SKM-1 treated with dmso at 0.1 percent for 144 hours (cell line): ENCODE measurements at regions not wholly inside any gene's neighbourhood (a gene's known extent, or its start where the extent isn't known, plus 50 kb on each side); places are given as distances from the start of the nearest gene placed in this dataset.

Experiments
- DNase-seq: peaks from one replicate; lab custom pipeline; 2025; ENCODE audit not compliant: unreplicated experiment; lab: John Stamatoyannopoulos, UW

DNA sequence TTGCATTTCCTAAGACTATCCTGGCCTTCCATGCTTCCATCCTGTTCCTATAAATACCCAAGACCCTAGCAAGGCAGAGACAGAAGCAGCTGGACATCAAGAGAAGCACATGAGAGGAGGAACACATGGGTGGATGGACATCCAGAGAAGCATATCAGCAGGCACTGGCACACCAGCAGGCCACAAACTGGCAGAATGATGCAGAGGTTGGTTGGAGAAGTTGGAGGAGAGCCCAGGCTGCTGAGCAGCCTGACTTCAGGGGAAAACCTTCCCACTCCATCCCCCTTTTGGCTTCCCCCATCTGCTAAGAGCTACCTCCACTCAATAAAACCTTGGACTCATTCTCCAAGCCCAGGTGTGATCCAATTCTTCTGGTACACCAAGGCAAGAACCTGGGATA is 332.5 kb downstream of the FRK start:
- no peak for DNase-seq

DNA sequence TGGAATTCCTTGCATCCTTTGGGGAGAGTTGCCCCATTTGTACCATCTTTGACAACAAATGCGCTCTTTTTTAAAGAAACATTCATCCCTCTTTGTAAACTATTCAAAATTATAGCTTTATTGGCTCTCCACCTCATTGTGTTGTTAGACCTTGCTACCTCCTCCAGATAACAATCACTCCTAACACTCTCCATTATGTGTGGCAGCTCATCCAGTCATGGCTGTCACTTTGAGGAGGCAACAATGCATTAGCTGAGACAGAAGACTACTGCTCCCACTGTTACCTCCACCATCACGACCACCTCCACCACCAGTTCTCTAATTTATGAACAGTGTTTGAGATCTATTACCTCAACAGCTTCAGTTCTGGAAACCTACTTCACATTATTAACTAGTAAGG is 339.1 kb downstream of the FRK start:
- no peak for DNase-seq

DNA sequence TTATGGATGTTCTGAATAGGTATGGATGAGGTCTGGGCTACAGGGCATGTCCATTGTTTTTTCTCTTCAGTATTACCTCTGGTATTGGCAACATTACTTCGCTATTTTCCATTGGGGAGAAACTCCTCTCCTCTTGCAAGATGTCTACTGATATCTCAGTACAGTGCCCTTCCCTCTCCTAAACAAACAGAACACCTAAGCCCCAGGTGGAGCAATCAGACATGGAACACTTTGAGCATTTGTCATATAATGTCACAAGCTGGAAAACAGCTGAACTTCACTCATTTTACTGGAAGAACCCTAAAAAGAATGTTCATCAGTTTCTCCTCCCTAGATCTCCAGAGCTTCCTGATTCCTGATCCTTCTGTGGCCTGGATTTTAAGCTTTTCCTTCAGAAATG is 339.8 kb downstream of the FRK start:
- DNase-seq = no peak

DNA sequence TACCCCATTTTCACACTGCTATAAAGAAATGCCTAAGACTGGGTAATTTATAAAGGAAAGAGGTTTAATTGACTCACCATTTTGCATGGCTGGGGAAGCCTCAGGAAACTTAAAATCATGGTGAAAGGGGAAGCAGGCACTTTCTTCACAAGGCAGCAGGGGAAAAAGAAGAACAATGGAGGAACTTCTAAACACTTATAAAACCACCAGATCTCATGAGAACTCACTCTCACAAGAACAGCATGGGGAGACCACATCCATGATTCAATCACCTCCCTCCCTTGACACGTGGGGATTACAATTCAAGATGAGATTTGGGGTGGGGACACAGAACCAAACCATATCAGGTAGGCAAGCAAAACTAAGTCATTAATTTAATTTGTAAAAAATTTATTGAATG is 343.2 kb downstream of the FRK start:
- peak; percentile 49 for DNase-seq

DNA sequence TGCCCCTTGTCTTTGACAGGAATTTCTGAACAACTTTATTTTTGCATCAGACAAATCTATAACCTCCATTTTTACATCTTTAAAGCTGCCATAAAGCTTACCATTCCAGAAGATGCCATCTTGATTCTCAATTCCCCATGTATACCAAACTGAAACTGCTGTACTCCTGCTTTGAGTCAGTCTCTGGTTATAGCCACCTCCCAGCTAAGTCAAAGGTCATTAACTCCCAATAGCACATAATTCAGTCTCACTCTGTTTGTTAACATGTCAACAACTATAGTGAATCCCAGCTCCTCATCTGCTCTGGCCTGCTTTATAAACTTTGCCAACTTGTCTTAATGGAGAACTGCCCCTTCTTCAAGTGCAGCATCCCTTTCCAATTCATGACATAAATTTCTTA is 343.6 kb downstream of the FRK start:
- DNase-seq = no peak

DNA sequence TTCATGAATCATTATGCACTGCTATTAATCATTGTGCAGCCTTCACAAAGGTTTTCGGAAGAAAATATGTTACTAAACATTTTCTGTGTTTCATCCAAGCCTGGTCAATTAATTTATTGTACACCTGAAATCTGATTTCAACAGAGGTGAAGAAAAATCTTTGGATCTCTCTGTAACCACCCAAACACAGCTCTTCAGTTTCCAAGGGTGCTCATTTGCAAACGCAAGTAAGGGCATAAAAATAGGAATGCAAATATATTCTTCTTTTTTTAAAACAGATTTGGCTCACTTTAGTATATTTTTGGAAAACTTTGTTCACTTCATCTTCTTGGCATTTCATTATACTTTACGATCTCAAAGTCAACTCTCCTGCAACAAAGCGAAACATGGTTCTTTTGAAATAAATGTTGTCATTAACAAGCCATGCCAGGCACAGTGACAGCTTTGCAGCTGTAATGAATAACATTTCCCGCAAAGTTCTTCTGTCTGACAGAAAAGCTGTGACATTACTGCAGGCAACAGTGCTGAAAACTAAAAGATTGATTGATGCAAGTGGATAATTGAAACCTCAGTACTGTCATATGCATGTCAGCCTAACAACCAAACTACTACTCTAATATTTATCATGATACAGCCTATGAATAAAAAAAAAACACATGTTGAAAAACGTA is 348.3 kb downstream of the FRK start:
- no peak for DNase-seq

DNA sequence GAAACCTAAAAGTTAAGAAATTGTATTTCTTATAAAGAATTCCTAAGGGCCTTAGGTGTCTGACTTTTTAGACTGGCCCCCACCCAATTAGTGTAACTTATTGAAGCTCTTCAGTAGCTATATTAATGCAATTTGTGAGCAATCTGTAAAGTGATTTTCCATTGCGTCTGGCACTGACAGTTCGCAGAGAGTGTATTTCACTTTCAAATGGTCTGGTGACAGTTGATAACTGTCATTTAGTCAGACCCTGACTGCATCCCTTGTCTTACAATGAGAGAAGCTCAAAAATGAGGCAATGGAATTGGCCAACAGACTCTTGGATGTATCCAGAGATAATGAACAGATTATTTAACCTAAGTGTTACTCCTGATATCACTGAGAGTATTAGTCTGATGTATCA is 351.8 kb downstream of the FRK start:
- DNase-seq = no peak

DNA sequence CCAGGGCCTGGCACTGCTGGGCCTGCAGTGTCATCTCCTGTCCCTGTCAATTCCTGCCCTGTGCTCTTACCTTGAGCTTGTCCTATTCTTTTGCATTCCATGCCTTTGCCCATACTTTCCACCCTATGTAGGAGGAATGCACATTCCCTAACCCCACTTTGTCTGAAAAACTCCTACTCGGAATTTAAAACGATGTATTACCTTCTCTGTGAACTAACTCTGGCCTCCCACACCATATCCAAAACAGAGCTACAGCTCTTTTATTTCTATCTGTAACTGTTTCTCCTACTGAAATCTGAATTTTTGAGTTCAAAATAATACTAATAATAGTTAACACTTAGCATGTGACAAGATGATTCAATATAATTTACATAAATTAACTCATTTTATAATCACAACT is 353.7 kb downstream of the FRK start:
- no peak for DNase-seq

DNA sequence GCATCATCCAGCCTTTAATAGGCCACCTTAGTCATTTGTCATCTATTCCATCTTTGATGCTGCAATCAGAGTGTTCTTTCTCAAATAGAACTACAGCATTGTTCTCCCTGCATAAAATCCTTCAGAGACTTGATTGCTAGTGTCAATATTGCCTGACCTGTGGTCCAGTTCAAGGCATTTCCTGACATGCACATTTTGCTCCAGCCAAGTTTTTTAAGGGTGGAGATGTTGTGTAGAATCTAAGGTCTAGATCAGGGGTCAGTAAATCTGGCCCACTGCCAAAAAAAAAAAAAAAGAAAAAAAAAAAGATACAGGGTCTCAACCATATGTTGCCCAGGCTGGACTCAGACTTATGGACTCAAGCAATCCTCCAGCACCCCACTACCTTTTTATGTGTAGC is 354.4 kb downstream of the FRK start:
- DNase-seq = no peak

DNA sequence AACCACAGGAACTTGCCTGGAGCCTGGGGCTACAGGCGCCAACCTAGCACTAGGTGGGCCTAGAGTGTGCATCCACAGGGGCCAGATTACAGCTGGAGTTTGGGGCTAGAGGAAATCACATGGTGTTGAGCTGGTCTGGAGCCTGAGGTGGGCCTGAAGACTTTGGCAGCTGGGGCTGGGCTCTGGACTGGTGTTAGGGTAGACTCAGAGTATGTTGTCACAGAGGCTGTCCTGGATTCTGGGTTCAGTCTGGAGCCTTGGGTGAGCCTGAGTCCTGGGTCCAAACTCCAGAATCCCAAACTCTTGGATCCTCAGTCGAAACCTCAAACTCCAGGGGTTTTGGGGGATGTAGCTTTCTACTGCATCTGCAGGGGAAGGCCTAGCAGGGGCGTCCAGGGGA is 356.7 kb downstream of the FRK start:
- no peak for DNase-seq

DNA sequence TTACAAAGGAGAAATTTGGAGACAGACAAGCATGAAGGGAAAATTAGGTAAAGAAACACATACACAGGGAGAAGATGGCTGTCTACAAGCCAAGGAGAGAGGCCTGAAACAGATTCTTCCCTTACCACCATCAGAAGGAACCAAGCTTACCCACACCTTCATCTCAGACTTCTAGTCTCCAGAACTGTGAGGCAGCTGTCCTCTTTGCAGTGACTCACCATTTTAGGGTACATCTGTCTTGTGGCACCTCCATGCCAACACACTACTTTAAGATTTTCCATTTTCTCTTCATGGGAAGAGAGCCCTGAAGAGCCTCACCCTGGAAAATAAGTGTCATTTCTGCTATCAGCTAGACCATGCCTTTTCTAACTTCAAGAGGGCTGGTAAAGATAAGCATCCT is 369.3 kb downstream of the FRK start:
- no peak for DNase-seq

DNA sequence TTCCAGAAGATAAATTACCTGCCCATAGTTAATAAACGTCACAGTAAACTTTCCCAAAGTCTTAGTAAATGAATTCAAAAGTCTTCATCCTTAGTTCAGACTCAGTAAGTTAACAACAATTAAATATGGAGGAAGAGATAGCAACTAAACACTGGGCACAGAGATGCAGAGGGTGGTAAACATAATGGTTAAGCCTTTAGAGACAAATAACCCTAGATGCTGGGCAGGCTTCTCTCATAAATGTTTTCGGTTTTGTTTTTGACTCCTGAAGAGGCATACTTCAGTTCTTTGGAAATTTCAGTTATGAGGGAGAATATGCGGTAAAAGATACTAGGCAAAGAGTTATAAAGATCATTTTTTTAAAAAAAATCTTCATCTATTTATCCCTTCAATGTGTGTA is 369.8 kb downstream of the FRK start:
- DNase-seq = no peak

DNA sequence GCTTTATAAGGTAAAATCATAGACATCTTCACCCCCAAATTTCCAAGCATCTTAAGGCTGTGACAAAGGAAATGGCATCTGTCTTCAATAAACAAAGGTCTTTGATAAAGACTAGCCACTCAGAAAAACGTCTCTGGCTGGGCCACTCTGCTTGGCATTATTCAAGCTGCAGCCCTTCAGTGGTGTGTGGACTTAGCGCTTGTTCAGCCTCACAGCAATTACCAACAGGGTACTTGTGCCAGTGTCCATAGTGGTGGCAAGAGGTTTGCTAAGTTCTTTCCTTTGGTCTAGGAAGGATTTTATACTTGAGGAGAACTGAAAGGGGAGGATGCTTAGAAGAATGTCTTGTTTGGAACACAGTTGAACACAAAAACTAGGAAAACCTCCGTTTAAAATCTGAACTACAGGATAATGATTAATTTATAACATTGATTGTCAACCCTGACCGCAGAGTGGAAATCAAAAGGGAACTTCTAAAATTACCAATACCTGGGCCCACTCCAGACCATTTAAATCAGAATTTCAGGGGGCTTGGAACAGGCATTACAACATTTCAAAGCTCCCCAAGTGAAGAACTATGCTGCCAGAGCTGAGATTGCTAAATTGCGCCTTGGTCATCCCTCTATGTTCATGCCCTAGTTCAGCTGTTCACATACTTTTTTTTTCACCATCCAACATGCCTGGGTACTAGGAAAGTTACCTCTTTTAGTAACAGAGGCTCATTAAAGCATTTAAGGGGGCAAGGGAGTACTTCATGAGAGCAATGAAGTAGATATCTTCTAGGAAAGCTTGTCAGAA is 378.5 kb downstream of the FRK start:
- DNase-seq = no peak

DNA sequence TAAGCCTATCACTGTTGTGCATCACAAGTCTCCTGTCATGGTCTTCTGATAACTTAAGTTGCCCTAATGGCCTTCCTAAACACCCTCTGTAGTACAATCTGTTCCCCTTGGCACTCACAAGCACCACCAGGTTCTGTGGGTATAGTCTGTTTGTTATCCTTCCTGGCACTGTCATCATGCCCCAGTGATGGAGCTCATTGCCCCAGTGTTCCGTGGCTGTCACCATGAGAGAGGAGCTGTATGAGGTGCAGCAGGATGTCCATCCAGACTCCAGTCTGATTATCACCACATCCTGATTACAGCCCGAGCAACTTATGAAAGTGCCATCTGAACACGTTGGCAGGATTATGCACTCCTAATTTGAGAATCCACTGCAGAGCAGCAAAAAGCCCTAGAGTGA is 380.1 kb downstream of the FRK start:
- no peak for DNase-seq

DNA sequence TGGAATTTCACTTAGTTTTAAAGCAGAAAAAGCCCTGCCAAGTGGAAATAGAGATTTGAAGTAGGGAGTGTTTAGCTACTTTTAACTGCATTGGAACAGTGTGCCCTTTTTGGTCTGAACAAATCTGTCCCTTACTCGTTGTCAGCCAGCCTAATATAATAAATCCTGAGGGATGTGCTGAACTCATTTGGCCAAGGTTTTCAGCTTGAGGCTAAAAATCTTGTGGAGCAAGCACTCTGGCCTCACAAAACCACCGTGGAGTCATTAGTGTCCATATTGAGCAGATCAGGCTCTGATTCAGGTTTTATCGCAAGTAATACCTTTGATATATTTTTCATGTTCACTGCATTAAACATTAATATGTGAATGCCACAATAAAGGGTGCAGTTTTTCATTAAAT is 383.5 kb downstream of the FRK start:
- DNase-seq = no peak

DNA sequence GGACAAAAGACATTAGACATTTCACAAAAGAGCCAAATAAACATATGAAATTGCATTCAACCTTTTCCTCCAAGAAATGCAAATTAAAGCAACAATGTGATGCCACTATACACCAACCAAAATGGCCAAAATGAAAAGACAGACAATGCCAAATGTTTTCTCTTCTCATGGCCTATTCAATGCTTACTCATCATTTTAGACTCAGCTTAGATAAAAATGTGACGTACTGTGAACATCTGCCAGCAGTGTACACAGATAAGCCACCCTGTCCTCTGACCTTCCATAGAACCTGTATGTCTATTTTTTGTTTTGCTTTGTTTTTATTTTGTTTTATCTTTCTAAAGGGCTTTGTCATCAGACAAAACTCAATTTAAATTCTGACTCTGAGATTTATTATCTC is 385.2 kb downstream of the FRK start:
- DNase-seq = no peak

DNA sequence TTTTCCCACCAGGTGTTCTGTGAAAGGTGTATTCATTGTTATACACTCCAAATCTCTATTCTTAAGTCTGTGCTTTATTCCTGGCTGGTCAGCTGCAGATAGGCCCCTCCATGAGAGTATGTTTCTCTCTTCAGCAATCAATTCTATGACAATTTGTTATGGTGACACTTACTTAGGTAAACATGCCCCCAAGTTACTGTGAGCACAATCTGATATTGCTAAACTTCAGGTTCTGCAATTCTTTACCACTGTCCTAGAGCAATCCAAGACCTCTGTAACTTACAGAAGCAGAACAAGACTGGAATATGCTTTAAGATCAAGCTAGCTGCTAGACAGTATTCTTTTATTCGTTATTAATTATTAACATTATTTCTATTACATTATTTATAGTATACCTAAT is 391.9 kb downstream of the FRK start:
- DNase-seq = no peak

DNA sequence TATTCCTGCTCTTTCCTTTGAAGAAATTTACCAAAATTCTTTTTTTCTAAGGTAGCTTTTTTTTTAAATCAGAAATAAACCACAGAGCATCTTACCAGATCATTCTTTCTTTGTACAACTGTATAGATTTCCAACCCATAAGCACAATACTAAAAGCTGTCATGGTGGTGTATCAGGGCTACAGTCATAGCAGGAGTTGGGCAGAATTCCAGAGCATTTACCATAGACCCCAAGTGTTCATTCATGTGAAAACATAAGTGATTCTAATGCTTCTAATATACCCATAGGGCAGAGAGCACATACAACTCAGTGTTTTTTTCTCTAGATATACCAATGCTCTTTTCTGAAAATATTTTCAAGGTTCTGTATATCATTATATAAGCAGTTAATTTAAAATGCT is 392.5 kb downstream of the FRK start:
- no peak for DNase-seq

DNA sequence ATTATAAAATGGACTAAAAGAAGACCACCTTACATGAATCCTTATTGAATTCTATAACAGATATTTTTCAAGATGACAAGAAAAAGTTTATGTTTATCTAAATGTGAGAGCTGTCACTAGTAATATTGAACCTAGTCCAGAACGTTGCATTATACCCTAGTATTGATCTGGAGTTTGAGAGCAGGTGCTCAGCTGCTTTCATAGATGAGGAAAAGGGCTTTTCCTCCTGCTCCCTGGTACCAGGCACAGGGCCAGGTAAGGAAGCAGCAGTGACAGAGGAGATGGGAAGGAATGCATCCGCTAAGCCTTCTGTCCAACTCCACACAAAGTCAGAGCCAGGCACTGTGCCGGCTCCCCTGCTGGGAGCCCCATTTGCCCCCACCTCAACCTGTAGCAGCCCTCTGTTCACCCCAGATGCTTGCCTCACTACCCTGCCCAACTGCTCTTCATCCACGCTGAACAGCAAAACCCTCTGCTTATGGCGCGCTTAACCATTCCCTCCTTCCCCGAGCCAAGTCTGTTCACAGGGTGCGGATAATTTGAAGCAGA is 393.1 kb downstream of the FRK start:
- DNase-seq = no peak

DNA sequence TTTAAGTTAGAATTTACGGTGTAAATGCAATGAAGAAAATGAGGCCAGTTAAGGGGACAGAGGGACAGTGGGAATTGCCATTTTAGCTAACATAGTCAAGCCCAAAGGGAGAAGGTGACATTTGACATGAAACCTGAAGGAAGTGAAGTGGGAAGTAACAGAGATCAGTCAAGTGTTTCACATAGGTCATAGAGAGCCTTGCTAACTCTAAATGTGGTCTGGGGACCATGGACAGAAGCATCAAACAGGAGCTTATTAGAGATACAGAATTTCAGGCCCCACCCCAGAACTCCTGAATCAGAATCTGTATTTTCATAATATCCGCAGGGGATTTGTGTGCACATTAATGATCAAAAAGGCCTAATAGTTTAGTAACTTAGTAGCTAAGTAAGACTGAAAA is 393.7 kb downstream of the FRK start:
- DNase-seq = no peak

DNA sequence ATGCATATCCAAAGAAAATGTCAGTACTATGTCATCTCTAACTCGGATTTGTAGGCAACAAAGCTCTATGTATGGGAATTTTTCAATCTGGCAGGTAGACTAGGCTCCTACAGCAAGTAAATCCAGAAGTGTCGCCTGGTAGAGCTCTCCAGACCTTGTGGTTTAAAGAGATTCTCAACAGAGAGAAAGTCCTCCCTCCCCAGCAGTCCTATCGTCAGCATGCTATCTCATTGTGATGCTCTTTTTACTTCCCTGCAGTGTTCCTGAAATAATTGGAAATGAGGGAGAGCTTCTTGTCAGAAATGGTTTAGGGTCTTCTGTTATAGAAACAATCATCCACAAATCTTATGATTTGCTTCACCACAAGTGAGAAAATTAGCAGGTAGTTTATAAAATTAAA is 395.4 kb downstream of the FRK start:
- DNase-seq = no peak

DNA sequence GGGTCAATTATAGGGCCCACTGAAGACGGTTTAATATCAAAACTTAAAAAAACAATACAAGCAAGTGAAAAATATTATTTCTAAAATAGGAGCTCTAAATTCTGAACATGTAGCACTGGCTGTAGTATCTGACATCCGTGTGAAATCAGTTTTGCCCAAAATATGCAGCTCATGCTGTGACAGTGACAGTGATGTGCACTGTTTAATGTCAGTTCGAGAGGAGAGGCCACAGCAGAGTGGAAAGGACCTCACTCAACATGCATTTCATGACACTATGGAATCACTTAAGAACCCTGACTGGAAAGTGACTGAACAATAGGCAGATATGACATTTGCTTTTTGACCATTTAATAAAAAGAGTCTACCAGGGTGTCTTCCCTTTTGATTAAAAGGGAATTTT is 397.0 kb downstream of the FRK start:
- DNase-seq = no peak

DNA sequence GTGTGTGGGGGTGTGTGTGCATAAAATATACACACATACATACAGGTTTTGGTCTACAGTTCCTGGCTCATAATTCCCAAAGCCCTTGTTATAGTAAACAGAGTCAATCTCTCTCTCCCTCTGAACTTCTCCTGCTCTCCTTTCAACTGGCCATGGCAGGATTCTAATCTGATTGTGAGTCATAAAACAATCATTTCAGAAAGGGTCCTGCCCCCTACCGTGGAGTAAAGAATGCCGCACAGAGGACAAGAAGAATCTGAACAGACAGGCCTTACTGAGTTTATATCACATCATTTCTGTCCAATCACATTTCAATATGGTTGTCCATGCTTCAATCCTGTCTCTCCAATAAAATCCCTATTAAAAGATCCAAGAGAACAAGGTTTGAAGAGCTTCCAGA is 416.9 kb downstream of the FRK start:
- DNase-seq = no peak
